Nephron (organoid): ENCODE measurements at regions not wholly inside any gene's neighbourhood (a gene's known extent, or its start where the extent isn't known, plus 50 kb on each side); places are given as distances from the start of the nearest gene placed in this dataset.
A peak's percentile ranks its signal among the peaks of the same experiment; 100 is the strongest.

Source experiments
- H3K27ac Mint-ChIP-seq, 3 experiments: 2 replicates each; pipeline ENCODE4 v1.8.0; 2020; ENCODE audit warnings: mixed read lengths in 3 of 3, mild to moderate bottlenecking in 2 of 3, moderate library complexity in 1 of 3
- H3K27me3 Mint-ChIP-seq: 2 replicates; pipeline ENCODE4 v1.8.0; 2021; ENCODE audit warnings: low read depth, mild to moderate bottlenecking, moderate library complexity, mixed read lengths
- H3K36me3 Mint-ChIP-seq: 2 replicates; pipeline ENCODE4 v1.8.0; 2020; ENCODE audit warnings: low read depth, mixed read lengths
- H3K4me1 Mint-ChIP-seq: 2 replicates; pipeline ENCODE4 v1.8.0; 2020; ENCODE audit warnings: mixed read lengths
- H3K4me3 Mint-ChIP-seq, 3 experiments: 2 replicates each; pipeline ENCODE4 v1.8.0; 2020; ENCODE audit warnings: mild to moderate bottlenecking in 3 of 3, mixed read lengths in 3 of 3, moderate library complexity in 2 of 3
- H3K9me3 Mint-ChIP-seq: 2 replicates; pipeline ENCODE4 v1.8.0; 2020; ENCODE audit warnings: mixed read lengths
- TF ChIP-seq, protein P1 (sequence below), 3 experiments: fragments of 200-600 bp; sonication (generic); IDR thresholded peaks; one replicate each; pipeline ENCODE4 v1.5.0; 2021; ENCODE audit warnings: antibody characterized with exemption in 3 of 3; ENCODE audit not compliant: unreplicated experiment in 3 of 3

DNA sequence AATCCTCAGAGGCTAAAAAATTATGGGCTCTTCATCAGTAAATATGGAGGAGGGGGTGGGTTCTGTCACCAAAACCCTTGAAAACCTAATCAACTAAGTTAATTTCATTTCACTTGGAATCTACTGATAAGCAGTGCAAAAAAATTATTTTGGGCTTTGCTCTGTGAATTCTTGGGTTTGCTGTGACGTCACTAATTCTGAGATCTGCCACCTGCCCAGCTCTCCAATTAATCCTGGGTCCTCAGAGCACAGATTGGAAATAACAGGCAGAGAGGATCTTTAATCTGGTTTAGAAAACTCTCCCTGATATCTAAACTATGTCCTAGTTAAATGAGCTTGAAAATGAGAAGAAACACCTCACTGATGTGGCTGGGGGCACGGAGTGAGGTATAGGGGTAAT, 903.2 kb downstream of the AACS start:
- TF ChIP-seq, protein P1, sequence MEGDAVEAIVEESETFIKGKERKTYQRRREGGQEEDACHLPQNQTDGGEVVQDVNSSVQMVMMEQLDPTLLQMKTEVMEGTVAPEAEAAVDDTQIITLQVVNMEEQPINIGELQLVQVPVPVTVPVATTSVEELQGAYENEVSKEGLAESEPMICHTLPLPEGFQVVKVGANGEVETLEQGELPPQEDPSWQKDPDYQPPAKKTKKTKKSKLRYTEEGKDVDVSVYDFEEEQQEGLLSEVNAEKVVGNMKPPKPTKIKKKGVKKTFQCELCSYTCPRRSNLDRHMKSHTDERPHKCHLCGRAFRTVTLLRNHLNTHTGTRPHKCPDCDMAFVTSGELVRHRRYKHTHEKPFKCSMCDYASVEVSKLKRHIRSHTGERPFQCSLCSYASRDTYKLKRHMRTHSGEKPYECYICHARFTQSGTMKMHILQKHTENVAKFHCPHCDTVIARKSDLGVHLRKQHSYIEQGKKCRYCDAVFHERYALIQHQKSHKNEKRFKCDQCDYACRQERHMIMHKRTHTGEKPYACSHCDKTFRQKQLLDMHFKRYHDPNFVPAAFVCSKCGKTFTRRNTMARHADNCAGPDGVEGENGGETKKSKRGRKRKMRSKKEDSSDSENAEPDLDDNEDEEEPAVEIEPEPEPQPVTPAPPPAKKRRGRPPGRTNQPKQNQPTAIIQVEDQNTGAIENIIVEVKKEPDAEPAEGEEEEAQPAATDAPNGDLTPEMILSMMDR (IDR thresholded peaks at IDR 0.05; ENCODE audit: unreplicated experiment in 3 of 3) = no peak
- H3K4me3 Mint-ChIP-seq = no peak overlapping the region
- H3K9me3 Mint-ChIP-seq = no peaks in the 10 kb centered on the region
- no peak overlapping the region for H3K27ac Mint-ChIP-seq
- no peaks in the 10 kb centered on the region for H3K4me1 Mint-ChIP-seq
- H3K36me3 Mint-ChIP-seq = no peaks in the 10 kb centered on the region
- peaks cover 21% of the 10 kb centered on the region for H3K27me3 Mint-ChIP-seq

DNA sequence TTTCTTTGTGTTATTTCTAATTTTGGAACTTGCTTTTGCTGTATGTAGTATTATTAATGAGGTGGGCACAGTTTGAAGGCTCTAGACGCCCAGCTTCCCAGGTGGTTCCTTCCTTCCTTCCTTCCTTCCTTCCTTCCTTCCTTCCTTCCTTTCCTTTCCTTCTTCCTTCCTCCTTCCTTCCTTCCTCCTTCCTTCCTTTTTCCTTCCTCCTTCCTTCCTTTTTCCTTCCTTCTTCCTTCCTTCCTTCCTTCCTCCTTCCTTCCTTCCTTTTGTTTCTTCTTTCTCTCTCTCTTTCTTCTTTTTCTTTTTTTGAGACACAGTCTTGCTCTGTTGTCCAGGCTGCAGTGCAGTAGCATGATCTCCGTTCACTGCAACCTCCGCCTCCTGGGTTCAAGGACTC, 906.7 kb downstream of the AACS start:
- H3K4me3 Mint-ChIP-seq = no peak overlapping the region
- peaks cover 16% of the 10 kb centered on the region for H3K27me3 Mint-ChIP-seq
- H3K36me3 Mint-ChIP-seq = no peaks in the 10 kb centered on the region
- TF ChIP-seq, protein P1 (IDR thresholded peaks at IDR 0.05; ENCODE audit: unreplicated experiment in 3 of 3) = no peak
- H3K9me3 Mint-ChIP-seq = no peaks in the 10 kb centered on the region
- no peak overlapping the region for H3K27ac Mint-ChIP-seq
- H3K4me1 Mint-ChIP-seq = no peaks in the 10 kb centered on the region

DNA sequence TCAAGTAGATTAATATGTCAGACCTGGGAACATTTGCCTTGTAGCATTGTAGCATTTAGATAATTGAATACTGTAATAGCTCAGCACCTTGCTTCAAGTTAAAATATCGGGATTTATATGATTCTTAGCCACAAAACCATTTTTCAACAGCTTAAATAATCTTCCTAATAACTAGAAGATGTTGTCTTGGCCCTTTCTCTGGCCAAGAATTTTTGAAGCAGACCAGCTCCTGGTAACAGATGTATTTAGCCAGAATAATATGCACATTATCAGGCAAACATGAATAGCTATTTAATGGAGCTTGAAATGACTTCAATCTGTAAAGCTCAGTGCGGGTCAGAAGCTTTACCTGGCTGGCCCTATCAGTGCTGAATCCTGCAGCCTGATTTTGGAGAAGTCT, 913.1 kb downstream of the AACS start:
- H3K9me3 Mint-ChIP-seq = no peaks in the 10 kb centered on the region
- no peak overlapping the region for H3K27ac Mint-ChIP-seq
- TF ChIP-seq, protein P1 (IDR thresholded peaks at IDR 0.05; ENCODE audit: unreplicated experiment in 3 of 3) = no peak
- H3K4me1 Mint-ChIP-seq = peaks cover 4% of the 10 kb centered on the region
- H3K36me3 Mint-ChIP-seq = no peaks in the 10 kb centered on the region
- H3K4me3 Mint-ChIP-seq = no peak overlapping the region
- H3K27me3 Mint-ChIP-seq = peaks cover 4% of the 10 kb centered on the region

DNA sequence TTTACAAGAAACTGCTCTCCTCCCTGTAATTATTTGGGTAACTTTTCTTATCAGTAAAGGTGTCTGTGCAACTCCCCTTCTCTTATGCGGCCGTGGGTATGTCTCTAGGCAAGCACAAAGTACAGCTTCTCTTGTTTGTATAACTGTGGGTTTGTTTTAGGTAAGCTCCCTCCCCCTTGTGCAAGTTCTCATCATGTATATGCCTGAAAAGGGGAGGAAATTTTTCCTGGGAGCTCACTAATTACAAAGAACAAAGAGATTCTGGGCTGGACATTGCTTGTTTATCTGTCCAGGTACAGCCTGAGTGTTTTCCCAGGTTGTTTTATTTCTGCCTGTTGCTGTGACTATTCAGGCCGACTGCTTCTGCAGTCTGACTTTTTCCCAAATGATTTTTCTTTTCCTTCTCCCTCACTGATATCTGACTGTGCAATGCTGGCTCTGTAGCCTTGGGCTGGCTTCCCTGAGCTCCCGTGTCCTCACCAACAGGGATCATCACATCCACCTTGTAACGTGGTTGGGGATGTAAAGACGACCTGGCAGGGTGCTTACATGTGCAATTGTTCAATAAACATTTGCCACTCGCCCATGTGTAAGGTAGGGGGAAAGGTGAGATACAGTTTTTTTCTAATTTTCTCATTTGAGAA, 916.5 kb downstream of the AACS start:
- Mint-ChIP-seq H3K9me3 (no peaks in the 10 kb centered on the region), H3K27me3 (peaks cover 17% of the 10 kb centered on the region), H3K4me1 (peaks cover 4% of the 10 kb centered on the region), H3K27ac (no peak overlapping the region), H3K4me3 (peak overlapping the region; percentile 96 to 97 (median 97)), H3K36me3 (no peaks in the 10 kb centered on the region)
- TF ChIP-seq, protein P1 (IDR thresholded peaks at IDR 0.05; ENCODE audit: unreplicated experiment in 3 of 3) = no peak

DNA sequence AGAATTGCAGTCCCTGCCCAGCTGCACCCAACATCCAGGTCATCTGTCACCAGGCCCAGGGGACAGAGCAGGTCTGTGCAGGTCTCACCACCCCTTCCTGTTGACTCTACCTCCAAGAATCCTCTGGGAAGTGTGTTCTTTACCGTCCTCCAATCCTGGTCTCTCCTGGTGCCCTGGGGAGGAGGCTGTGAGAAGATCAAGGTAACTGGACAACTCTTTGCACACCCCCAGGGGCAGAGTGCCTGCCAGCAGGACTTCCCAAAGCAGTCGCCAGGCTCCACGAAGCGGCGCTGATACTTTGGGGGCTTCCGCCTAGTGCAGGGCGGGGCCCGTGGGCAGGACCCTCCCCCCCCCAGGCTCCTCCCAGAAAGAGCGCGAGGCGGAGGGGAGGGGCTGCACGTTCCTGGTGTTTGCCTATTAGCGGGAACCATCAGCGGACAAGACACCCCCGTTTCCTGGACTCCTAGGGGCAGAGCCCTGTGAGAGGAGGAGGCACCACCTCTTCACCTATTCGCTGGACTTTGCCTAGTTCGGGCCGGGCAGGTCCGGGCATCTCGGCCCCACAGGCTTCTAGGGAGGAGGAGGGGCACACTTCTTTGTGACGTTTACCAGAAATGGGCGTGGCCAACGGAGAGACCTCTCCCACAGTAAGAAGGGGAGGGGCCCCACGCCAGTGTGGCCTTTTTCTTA, 918.0 kb downstream of the AACS start:
- Mint-ChIP-seq H3K27ac (peak overlapping the region; percentile 76 to 94 (median 85)), H3K36me3 (no peaks in the 10 kb centered on the region), H3K4me3 (peak overlapping the region; percentile 96 to 97 (median 97)), H3K27me3 (peaks cover 17% of the 10 kb centered on the region), H3K4me1 (peaks cover 4% of the 10 kb centered on the region), H3K9me3 (no peaks in the 10 kb centered on the region)
- TF ChIP-seq, protein P1 (IDR thresholded peaks at IDR 0.05; ENCODE audit: unreplicated experiment in 3 of 3) = no peak
